Gastrocnemius medialis (tissue), 4 donors: ENCODE measurements at regions not wholly inside any gene's neighbourhood (a gene's known extent, or its start where the extent isn't known, plus 50 kb on each side); places are given as distances from the start of the nearest gene placed in this dataset.

Source experiments
- POLR2A ChIP-seq, 2 donors: fragments of 450-650 bp; IDR thresholded peaks; one replicate each; pipeline ENCODE4 v1.6.1; 2017; ENCODE audit warnings: antibody characterized with exemption in 2 of 2, mild to moderate bottlenecking in 2 of 2, moderate library complexity in 2 of 2
- TF ChIP-seq, protein P1 (sequence below), 5 experiments: fragments of 450-650 bp in 3 of 5; fragments of 200-600 bp in 2 of 5; sonication (generic) in 2 of 5; IDR thresholded peaks in 4 of 5; conservative IDR thresholded peaks in 1 of 5; 1 replicate in 4 of 5; 2 replicates in 1 of 5; pipeline ENCODE4 v1.5.1; 2016 to 2019; ENCODE audit warnings: antibody characterized with exemption in 5 of 5, mild to moderate bottlenecking in 3 of 5, moderate library complexity in 3 of 5

DNA sequence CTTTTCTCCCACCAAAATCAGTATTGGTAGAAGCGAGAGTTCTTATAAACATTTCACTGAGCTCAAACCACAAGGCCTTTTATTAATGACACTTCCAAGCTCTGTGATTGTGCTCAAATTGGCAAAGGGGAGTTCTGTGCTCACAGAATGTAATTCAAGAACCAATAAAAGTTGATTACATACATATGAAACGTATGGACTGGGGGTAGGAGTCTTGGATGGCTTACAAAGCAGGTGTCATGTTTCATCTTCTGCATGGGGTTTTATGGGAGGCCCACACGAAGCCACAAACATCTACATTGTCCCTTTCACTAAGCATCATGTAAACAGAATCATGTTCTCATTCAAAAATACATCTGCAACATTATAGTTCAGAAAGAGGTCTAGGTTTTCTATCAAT is 828.3 kb downstream of the VRK1 start:
- TF ChIP-seq, protein P1, sequence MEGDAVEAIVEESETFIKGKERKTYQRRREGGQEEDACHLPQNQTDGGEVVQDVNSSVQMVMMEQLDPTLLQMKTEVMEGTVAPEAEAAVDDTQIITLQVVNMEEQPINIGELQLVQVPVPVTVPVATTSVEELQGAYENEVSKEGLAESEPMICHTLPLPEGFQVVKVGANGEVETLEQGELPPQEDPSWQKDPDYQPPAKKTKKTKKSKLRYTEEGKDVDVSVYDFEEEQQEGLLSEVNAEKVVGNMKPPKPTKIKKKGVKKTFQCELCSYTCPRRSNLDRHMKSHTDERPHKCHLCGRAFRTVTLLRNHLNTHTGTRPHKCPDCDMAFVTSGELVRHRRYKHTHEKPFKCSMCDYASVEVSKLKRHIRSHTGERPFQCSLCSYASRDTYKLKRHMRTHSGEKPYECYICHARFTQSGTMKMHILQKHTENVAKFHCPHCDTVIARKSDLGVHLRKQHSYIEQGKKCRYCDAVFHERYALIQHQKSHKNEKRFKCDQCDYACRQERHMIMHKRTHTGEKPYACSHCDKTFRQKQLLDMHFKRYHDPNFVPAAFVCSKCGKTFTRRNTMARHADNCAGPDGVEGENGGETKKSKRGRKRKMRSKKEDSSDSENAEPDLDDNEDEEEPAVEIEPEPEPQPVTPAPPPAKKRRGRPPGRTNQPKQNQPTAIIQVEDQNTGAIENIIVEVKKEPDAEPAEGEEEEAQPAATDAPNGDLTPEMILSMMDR (IDR thresholded peaks at IDR 0.05 in 4 of 5, conservative IDR thresholded peaks at IDR 0.05 in 1 of 5): no peak
- TF ChIP-seq POLR2A (IDR thresholded peaks at IDR 0.05): no peak
